Activated CD8-positive, alpha-beta memory T cell treated with anti-CD3 and anti-CD28 coated beads, Interleukin-2, amount 50 U/mL, for 4 hours (primary cell): ENCODE measurements at regions not wholly inside any gene's neighbourhood (a gene's known extent, or its start where the extent isn't known, plus 50 kb on each side); places are given as distances from the start of the nearest gene placed in this dataset.

Source experiments
- DNase-seq: peaks from one replicate; pipeline ENCODE4 v3.0.0-alpha.2; 2020

GRCh38 chr15:96762566-96762965, 432.1 kb downstream of the NR2F2 start:
- DNase-seq, result no peak

GRCh38 chr15:96764501-96764900, 434.0 kb downstream of the NR2F2 start:
- no peak for DNase-seq

GRCh38 chr15:96764946-96765345, 434.4 kb downstream of the NR2F2 start:
- DNase-seq, result no peak

- no peak for DNase-seq
Observed at GRCh38 chr15:96766366-96766765, 435.9 kb downstream of the NR2F2 start.

- DNase-seq, result no peak
Observed at GRCh38 chr15:96767703-96768434, 437.4 kb downstream of the NR2F2 start.

GRCh38 chr15:96768435-96768789, 437.9 kb downstream of the NR2F2 start:
- DNase-seq, result no peak

GRCh38 chr15:96771035-96771434, 440.5 kb downstream of the NR2F2 start:
- no peak for DNase-seq

GRCh38 chr15:96774216-96774615, 443.7 kb downstream of the NR2F2 start:
- DNase-seq, result no peak

GRCh38 chr15:96783746-96784145, 453.2 kb downstream of the NR2F2 start:
- no peak for DNase-seq

GRCh38 chr15:96790004-96790403, 459.5 kb downstream of the NR2F2 start:
- no peak for DNase-seq

- DNase-seq, result no peak
Observed at GRCh38 chr15:96792216-96792615, 461.7 kb downstream of the NR2F2 start.

GRCh38 chr15:96796841-96797240, 466.3 kb downstream of the NR2F2 start:
- no peak for DNase-seq

GRCh38 chr15:96801576-96802150, 471.2 kb downstream of the NR2F2 start:
- no peak for DNase-seq

- no peak for DNase-seq
Observed at GRCh38 chr15:96802611-96803255, 472.2 kb downstream of the NR2F2 start.

GRCh38 chr15:96804754-96805153, 474.3 kb downstream of the NR2F2 start:
- no peak for DNase-seq

- no peak for DNase-seq
Observed at GRCh38 chr15:96807361-96807760, 476.9 kb downstream of the NR2F2 start.

- no peak for DNase-seq
Observed at GRCh38 chr15:96817900-96818299, 487.4 kb downstream of the NR2F2 start.

GRCh38 chr15:96818861-96819260, 488.4 kb downstream of the NR2F2 start:
- no peak for DNase-seq

- no peak for DNase-seq
Observed at GRCh38 chr15:96827981-96828380, 497.5 kb downstream of the NR2F2 start.

- no peak for DNase-seq
Observed at GRCh38 chr15:96837241-96837970, 506.9 kb downstream of the NR2F2 start.

GRCh38 chr15:96838081-96838480, 507.6 kb downstream of the NR2F2 start:
- no peak for DNase-seq

GRCh38 chr15:96849271-96849900, 518.9 kb downstream of the NR2F2 start:
- no peak for DNase-seq

GRCh38 chr15:96851613-96852012, 521.1 kb downstream of the NR2F2 start:
- no peak for DNase-seq
